WI38 (cell line): ENCODE measurements at regions not wholly inside any gene's neighbourhood (a gene's known extent, or its start where the extent isn't known, plus 50 kb on each side); places are given as distances from the start of the nearest gene placed in this dataset.

Experiments used
- H3K4me3 ChIP-seq: 2 replicates; pipeline ENCODE4 v1.5.1; 2011; ENCODE audit warnings: low read depth, mild to moderate bottlenecking, control low read depth, low read length
- TF ChIP-seq, protein P1 (sequence below): IDR thresholded peaks from 2 replicates; pipeline ENCODE4 v1.5.1; 2012; ENCODE audit warnings: low read depth, mild to moderate bottlenecking, control low read depth, low read length

- no peak overlapping the region for H3K4me3 ChIP-seq
- TF ChIP-seq, protein P1, sequence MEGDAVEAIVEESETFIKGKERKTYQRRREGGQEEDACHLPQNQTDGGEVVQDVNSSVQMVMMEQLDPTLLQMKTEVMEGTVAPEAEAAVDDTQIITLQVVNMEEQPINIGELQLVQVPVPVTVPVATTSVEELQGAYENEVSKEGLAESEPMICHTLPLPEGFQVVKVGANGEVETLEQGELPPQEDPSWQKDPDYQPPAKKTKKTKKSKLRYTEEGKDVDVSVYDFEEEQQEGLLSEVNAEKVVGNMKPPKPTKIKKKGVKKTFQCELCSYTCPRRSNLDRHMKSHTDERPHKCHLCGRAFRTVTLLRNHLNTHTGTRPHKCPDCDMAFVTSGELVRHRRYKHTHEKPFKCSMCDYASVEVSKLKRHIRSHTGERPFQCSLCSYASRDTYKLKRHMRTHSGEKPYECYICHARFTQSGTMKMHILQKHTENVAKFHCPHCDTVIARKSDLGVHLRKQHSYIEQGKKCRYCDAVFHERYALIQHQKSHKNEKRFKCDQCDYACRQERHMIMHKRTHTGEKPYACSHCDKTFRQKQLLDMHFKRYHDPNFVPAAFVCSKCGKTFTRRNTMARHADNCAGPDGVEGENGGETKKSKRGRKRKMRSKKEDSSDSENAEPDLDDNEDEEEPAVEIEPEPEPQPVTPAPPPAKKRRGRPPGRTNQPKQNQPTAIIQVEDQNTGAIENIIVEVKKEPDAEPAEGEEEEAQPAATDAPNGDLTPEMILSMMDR, result no peak
These were observed 89.1 kb downstream of the RHOU start for GRCh38 chr1:228824366-228824765.

DNA sequence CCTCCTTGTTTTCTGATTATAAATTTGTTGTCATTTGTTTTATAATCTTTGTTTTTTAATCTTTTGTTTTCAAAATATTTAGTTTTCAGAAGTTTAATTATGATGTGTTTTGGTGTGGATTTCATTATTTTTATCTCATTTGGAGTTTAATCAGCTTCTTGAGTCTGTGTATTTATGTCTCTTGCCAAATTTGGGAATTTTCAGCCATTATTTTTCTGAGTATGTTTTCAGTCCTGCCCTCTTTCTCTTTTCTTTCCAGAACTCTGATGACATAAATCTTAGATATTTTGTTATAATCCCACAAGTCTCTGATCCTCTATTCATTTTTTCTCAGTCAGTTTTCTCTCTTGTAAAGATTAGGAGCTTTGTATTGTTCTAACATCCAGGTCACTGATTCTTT, 89.8 kb downstream of the RHOU start:
- H3K4me3 ChIP-seq, result no peak overlapping the region
- TF ChIP-seq, protein P1, result no peak

GRCh38 chr1:228825840-228826484, 90.7 kb downstream of the RHOU start:
- TF ChIP-seq, protein P1, result no peak

GRCh38 chr1:228827019-228827418, 91.7 kb downstream of the RHOU start:
- TF ChIP-seq, protein P1, result no peak
- no peak overlapping the region for H3K4me3 ChIP-seq

More at GRCh38 chr1:228825840-228826484, 90.7 kb downstream of the RHOU start:
- no peak overlapping the region for H3K4me3 ChIP-seq

DNA sequence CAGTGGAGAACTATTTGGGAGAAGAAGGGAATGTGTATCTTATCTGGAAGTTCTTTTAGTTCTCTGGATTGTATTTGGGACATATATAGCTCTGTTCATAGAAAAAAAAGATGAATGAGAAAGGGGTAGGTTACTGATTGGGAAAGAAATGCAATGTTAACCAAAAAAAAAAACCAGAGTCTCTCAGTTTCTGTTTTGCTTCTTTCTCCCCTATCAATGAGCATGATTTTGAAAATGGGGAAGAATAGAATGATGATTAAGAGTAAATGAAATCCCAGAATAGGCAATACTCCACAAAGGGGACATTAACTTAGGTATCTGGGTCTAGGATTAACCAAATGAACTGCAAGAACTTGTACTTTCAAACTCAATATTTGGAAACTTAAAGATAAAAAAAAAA, 92.9 kb downstream of the RHOU start:
- no peak overlapping the region for H3K4me3 ChIP-seq
- TF ChIP-seq, protein P1, result no peak

GRCh38 chr1:228830185-228830953, 95.1 kb downstream of the RHOU start:
- TF ChIP-seq, protein P1, result no peak
- no peak overlapping the region for H3K4me3 ChIP-seq

DNA sequence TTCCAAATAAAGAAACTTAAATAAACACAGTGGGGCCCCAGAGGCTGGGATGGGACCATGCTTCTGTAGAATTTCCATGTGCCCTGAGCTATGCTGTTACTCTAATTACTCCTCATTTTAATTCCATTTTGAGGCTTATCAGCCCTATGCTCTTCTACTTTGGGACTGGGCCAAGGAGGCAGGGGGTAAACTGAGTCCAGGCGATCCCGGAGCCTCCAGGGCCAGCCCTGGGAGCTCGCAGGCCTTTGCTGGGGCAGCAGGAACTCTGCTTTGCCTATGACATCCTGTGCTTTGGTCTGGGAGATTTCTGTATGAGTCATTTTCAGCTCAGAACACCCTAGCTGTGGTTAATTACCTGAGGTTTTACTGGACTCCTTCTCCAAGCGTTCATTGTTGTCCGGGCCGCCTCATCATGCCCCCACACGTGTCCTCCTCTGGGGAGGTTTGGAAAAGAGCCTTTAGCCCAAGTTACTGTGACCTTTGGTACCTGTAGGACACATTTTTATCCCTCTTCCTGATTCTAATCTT, 95.7 kb downstream of the RHOU start:
- TF ChIP-seq, protein P1, result no peak
- H3K4me3 ChIP-seq, result no peak overlapping the region
